SK-N-MC (cell line): ENCODE measurements at regions not wholly inside any gene's neighbourhood (a gene's known extent, or its start where the extent isn't known, plus 50 kb on each side); places are given as distances from the start of the nearest gene placed in this dataset.

ENCODE experiments used
- EZH2 ChIP-seq: fragments of 200-600 bp; sonication (generic); IDR thresholded peaks from one replicate; pipeline ENCODE4 v1.6.1; 2017; ENCODE audit warnings: antibody characterized with exemption
- FOXP2 ChIP-seq: optimal IDR thresholded peaks from 2 replicates; pipeline ENCODE3; 2011; ENCODE audit warnings: mild to moderate bottlenecking, moderate library complexity; ENCODE audit not compliant: insufficient read depth; ENCODE audit errors: extremely low read length, control extremely low read depth
- POLR2AphosphoS5 ChIP-seq: IDR thresholded peaks from 2 replicates; pipeline ENCODE4 v1.6.1; 2012; ENCODE audit warnings: mild to moderate bottlenecking, low read depth, low read length, borderline replicate concordance

DNA sequence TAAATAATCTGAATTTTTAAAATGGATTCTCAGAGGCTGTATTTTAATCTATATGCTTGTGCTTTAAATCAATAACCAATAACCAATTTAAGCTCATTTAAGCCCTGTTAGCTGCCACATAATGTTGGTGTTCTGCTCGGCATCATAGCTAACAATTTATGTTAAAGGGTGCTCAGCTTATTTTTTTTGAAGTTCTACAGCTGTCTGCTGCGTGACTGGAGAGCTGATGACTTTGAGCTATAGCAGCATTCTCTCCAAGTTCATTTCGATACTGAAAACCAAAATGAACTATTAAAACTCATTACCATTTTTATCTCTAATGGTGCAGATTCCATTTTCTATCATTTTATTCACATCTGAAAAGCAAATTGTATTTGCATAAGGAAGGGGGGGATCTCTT, 357.8 kb downstream of the AJAP1 start:
- TF ChIP-seq EZH2 (no peak), POLR2AphosphoS5 (no peak), FOXP2 (no peak)
